OCI-LY1 (cell line): ENCODE measurements at regions not wholly inside any gene's neighbourhood (a gene's known extent, or its start where the extent isn't known, plus 50 kb on each side); places are given as distances from the start of the nearest gene placed in this dataset.

Experiments used
- CTCF ChIP-seq: fragments of 200-600 bp; sonication (generic), shearing (Covaris generic); IDR thresholded peaks from 2 replicates; pipeline ENCODE4 v1.5.1; 2017; ENCODE audit warnings: mild to moderate bottlenecking, antibody characterized with exemption, low read length, moderate library complexity, mixed read lengths
- EZH2 ChIP-seq: fragments of 200-600 bp; sonication (generic), shearing (Covaris generic); IDR thresholded peaks from 2 replicates; pipeline ENCODE4 v1.8.0; 2017; ENCODE audit warnings: borderline replicate concordance, mixed run types, mild to moderate bottlenecking, antibody characterized with exemption, low read length, moderate library complexity, mixed read lengths

GRCh38 chr19:28655054-28655453, 557.9 kb downstream of the UQCRFS1 start:
- TF ChIP-seq CTCF (no peak), EZH2 (no peak)
